C4-2B (cell line): ENCODE measurements at regions not wholly inside any gene's neighbourhood (a gene's known extent, or its start where the extent isn't known, plus 50 kb on each side); places are given as distances from the start of the nearest gene placed in this dataset.

ENCODE experiments used
- CTCF ChIP-seq: fragments of 450-650 bp; conservative IDR thresholded peaks from 2 replicates; pipeline ENCODE4 v1.5.1; 2017; ENCODE audit warnings: mild to moderate bottlenecking
- ZFX ChIP-seq: fragments of 450-650 bp; IDR thresholded peaks from 2 replicates; pipeline ENCODE4 v1.6.1; 2017

DNA sequence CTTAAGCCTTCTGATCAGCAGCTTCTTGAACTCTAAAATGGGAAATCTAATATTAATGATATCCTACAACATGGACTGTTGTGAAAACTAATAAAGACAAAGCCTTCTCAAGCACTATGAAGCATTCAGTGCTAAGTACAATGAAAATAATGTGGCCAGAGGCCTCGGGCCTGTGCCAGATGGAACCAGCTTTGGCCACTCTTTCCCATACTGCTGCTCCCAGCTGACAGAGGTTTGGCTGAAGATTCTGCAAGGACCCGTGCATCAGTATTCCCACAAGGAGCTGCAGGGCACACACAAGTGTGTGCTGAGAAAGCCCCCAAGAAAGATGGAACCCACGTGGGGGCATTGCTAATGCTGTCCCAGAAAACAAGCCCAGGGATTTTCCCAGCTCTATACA is 60.5 kb upstream of the RPL34 start:
- no peak for TF ChIP-seq CTCF
- no peak for TF ChIP-seq ZFX
